Mesothelial cell of epicardium (in vitro differentiated cells): ENCODE measurements at regions not wholly inside any gene's neighbourhood (a gene's known extent, or its start where the extent isn't known, plus 50 kb on each side); places are given as distances from the start of the nearest gene placed in this dataset.

ENCODE experiments used
- DNase-seq, 2 experiments: peaks; one replicate each; pipeline ENCODE4 v3.0.0; 2021; ENCODE audit warnings: low spot score in 2 of 2; ENCODE audit not compliant: unreplicated experiment in 2 of 2
- H3K27ac Mint-ChIP-seq: 2 replicates; pipeline ENCODE4 v1.8.0; 2021; ENCODE audit warnings: mixed read lengths
- H3K27me3 Mint-ChIP-seq: 2 replicates; pipeline ENCODE4 v1.8.0; 2021; ENCODE audit warnings: low read depth, mixed read lengths
- H3K36me3 Mint-ChIP-seq: 2 replicates; pipeline ENCODE4 v1.8.0; 2021; ENCODE audit warnings: mixed read lengths
- H3K4me1 Mint-ChIP-seq: 2 replicates; pipeline ENCODE4 v1.8.0; 2021; ENCODE audit warnings: mixed read lengths
- H3K4me3 Mint-ChIP-seq: 2 replicates; pipeline ENCODE4 v1.8.0; 2021; ENCODE audit warnings: mild to moderate bottlenecking, moderate library complexity, mixed read lengths
- H3K9me3 Mint-ChIP-seq: 2 replicates; pipeline ENCODE4 v1.8.0; 2021; ENCODE audit warnings: mixed read lengths
- CTCF ChIP-seq: fragments of 200-600 bp; sonication (generic); IDR thresholded peaks from one replicate; pipeline ENCODE4 v1.5.0; 2021; ENCODE audit warnings: antibody characterized with exemption; ENCODE audit not compliant: unreplicated experiment

- no peak for DNase-seq
- H3K4me1 Mint-ChIP-seq, result peaks cover 18% of the 10 kb centered on the region
- peak overlapping the region; percentile 21 for H3K27ac Mint-ChIP-seq
- no peaks in the 10 kb centered on the region for H3K9me3 Mint-ChIP-seq
- H3K27me3 Mint-ChIP-seq, result peaks cover 10% of the 10 kb centered on the region
- H3K4me3 Mint-ChIP-seq, result no peak overlapping the region
- no peak for TF ChIP-seq CTCF
- H3K36me3 Mint-ChIP-seq, result no peaks in the 10 kb centered on the region
These were observed 161.5 kb upstream of the NT5C1B start for GRCh38 chr2:18750672-18751554.

GRCh38 chr2:18749912-18750526, 160.7 kb upstream of the NT5C1B start:
- Mint-ChIP-seq H3K27ac (no peak overlapping the region), H3K27me3 (peaks cover 10% of the 10 kb centered on the region), H3K4me3 (no peak overlapping the region), H3K36me3 (no peaks in the 10 kb centered on the region), H3K9me3 (no peaks in the 10 kb centered on the region), H3K4me1 (peaks cover 18% of the 10 kb centered on the region)
- peak; percentile 75 for TF ChIP-seq CTCF
- peak; percentile 46 to 60 for DNase-seq

- Mint-ChIP-seq H3K4me1 (peaks cover 11% of the 10 kb centered on the region), H3K27ac (no peak overlapping the region), H3K27me3 (peaks cover 4% of the 10 kb centered on the region), H3K9me3 (no peaks in the 10 kb centered on the region), H3K4me3 (no peak overlapping the region), H3K36me3 (no peaks in the 10 kb centered on the region)
- TF ChIP-seq CTCF, result no peak
- no peak for DNase-seq
These were observed 156.3 kb upstream of the NT5C1B start for GRCh38 chr2:18745431-18746272.

GRCh38 chr2:18741895-18742732, 152.7 kb upstream of the NT5C1B start:
- TF ChIP-seq CTCF, result no peak
- Mint-ChIP-seq H3K4me3 (no peak overlapping the region), H3K27ac (peak overlapping the region; percentile 83), H3K9me3 (peaks cover 13% of the 10 kb centered on the region), H3K36me3 (no peaks in the 10 kb centered on the region), H3K4me1 (peaks cover 11% of the 10 kb centered on the region), H3K27me3 (peaks cover 4% of the 10 kb centered on the region)
- DNase-seq, result peak in 1 of 2 experiments; percentile 53

- H3K36me3 Mint-ChIP-seq, result peaks cover 3% of the 10 kb centered on the region
- TF ChIP-seq CTCF, result no peak
- no peak overlapping the region for H3K4me3 Mint-ChIP-seq
- peaks cover 2% of the 10 kb centered on the region for H3K27me3 Mint-ChIP-seq
- peaks cover 17% of the 10 kb centered on the region for H3K9me3 Mint-ChIP-seq
- no peak for DNase-seq
- peaks cover 11% of the 10 kb centered on the region for H3K4me1 Mint-ChIP-seq
- H3K27ac Mint-ChIP-seq, result peak overlapping the region; percentile 60
These were observed 151.8 kb upstream of the NT5C1B start for GRCh38 chr2:18741191-18741590.
